Spinal cord (tissue), 9 donors: ENCODE measurements at regions not wholly inside any gene's neighbourhood (a gene's known extent, or its start where the extent isn't known, plus 50 kb on each side); places are given as distances from the start of the nearest gene placed in this dataset.

Source experiments
- DNase-seq, 6 donors: peaks; one replicate each; pipeline versions ENCODE4 v3.0.0 to v3.0.0-alpha.2; 2013 to 2015; ENCODE audit warnings: low spot score in 6 of 6, low read depth in 4 of 6
- H3K27ac ChIP-seq: one replicate; pipeline ENCODE4 v1.5.1; 2013; ENCODE audit warnings: low read depth, low read length, control low read depth
- H3K27me3 ChIP-seq: one replicate; pipeline ENCODE4 v1.6.1; 2013; ENCODE audit warnings: low read length; ENCODE audit not compliant: control insufficient read depth, insufficient read depth
- H3K36me3 ChIP-seq: one replicate; pipeline ENCODE4 v1.6.1; 2013; ENCODE audit warnings: low read length; ENCODE audit not compliant: control insufficient read depth, insufficient read depth
- H3K4me1 ChIP-seq: one replicate; pipeline ENCODE4 v1.6.1; 2013; ENCODE audit warnings: low read length; ENCODE audit not compliant: control insufficient read depth, insufficient read depth
- H3K4me3 ChIP-seq: one replicate; pipeline ENCODE4 v1.5.1; 2013; ENCODE audit warnings: low read depth, low read length, control low read depth
- H3K9me3 ChIP-seq: one replicate; pipeline ENCODE4 v1.6.1; 2013; ENCODE audit warnings: low read length; ENCODE audit not compliant: control insufficient read depth, insufficient read depth
- WGBS: methylation state at CpG from one replicate; pipeline ENCODE4 v1.1.5; 2013; ENCODE audit warnings: missing lambda C conversion rate; ENCODE audit not compliant: insufficient coverage; 5-methylcytosine and 5-hydroxymethylcytosine counted together
- donor health status: healthy.

- DNase-seq: no peak
- Histone ChIP-seq H3K27ac (no peak overlapping the region), H3K27me3 (no peaks in the 10 kb centered on the region), H3K4me3 (no peak overlapping the region), H3K4me1 (no peaks in the 10 kb centered on the region), H3K36me3 (no peaks in the 10 kb centered on the region), H3K9me3 (no peaks in the 10 kb centered on the region)
- 84% methylated on average over 5 of the region's 9 CpGs for WGBS
Observed at GRCh38 chr4:8730159-8730558, 137.6 kb downstream of the CPZ start.

DNA sequence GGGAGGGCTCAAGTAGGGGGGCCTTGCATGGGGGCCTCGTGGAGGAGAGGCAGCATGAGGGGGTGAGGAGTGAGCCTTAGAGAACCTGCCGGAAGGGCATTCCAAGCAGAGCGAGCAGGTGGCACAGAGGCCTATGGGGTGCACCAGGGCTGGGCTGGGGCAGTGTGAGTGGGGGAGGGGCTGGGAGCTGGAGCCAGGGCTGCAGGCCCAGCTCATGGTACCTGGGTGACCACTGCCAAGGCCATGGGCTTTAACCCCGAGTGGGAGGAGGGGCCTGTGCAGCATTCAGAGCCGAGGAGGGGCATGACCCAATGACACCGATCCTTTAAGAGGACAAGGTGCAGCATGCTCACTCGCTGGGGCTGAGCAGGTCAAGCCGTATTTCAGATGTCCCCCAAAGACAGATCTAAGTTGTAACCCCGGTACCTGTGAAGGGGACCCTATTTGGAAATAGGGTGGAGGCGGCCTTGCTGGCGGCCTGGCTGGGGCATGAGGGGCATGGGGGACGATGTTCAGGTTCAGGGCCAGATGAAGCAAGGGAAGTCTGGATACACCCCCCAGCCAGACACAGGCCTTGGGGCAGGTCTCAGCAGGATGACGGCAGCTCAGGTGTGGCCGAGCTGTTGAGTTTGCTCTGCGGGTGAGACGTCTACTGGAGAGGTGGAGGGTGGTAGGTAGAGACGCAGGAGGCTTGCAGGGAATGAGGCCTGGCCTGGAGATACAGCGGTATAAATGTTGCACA, 137.0 kb downstream of the CPZ start:
- no peak for DNase-seq
- H3K27me3 ChIP-seq: no peaks in the 10 kb centered on the region
- H3K4me3 ChIP-seq: no peak overlapping the region
- no peaks in the 10 kb centered on the region for H3K4me1 ChIP-seq
- no peaks in the 10 kb centered on the region for H3K9me3 ChIP-seq
- H3K27ac ChIP-seq: no peak overlapping the region
- 92% methylated on average over 18 of the region's 18 CpGs for WGBS
- no peaks in the 10 kb centered on the region for H3K36me3 ChIP-seq

DNA sequence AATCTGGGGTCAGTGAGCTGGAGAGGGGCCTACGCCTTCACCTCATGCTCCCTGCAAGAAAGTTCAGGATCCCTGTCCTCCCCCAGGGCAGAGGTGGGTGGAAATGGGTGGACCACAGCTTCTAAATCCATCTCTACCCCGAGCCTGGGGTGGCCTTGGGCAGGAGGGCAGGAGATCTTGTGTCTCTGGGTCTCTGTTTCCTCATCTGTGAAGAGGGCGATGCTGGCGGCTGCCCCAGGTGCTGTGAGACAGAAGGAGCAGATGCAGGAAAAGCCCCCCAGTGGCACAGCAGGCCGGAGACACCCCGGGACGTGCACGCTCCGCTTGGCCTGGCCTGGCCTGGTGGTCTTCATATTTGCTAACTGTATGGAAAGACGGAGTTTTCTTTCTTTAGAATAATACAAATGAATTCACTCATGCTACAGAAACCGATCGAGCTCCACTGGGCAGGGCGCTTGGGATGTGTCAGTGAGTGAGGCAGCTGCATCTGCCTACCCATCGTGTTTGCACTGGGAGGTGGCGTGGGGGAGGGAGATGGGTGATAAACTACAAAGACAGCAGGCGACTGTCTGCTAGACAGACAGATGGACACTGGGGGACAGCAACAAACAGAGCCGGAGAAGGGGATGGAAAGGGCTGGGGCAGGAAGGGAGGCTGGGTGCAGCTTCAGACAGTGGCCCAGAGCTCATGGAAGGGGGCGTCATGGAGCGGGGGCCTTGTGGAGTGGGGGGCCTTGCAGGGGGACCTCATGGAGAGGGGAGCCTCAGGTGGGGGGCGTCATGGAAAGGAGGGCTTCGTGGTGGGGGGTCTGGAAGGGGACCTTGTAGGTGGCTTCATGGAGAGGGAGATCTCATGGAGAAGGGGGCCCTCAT, 136.2 kb downstream of the CPZ start:
- Histone ChIP-seq H3K9me3 (no peaks in the 10 kb centered on the region), H3K27me3 (no peaks in the 10 kb centered on the region), H3K4me3 (no peak overlapping the region), H3K27ac (no peak overlapping the region), H3K36me3 (no peaks in the 10 kb centered on the region), H3K4me1 (no peaks in the 10 kb centered on the region)
- WGBS: 74% methylated on average over 12 of the region's 21 CpGs
- DNase-seq: no peak

GRCh38 chr4:8727546-8728510, 135.3 kb downstream of the CPZ start:
- no peak overlapping the region for H3K4me3 ChIP-seq
- DNase-seq: no peak
- no peaks in the 10 kb centered on the region for H3K9me3 ChIP-seq
- no peaks in the 10 kb centered on the region for H3K36me3 ChIP-seq
- 87% methylated on average over 16 of the region's 16 CpGs for WGBS
- no peak overlapping the region for H3K27ac ChIP-seq
- H3K27me3 ChIP-seq: no peaks in the 10 kb centered on the region
- H3K4me1 ChIP-seq: no peaks in the 10 kb centered on the region

GRCh38 chr4:8727131-8727530, 134.6 kb downstream of the CPZ start:
- 81% methylated on average over 10 of the region's 12 CpGs for WGBS
- H3K9me3 ChIP-seq: no peaks in the 10 kb centered on the region
- H3K27ac ChIP-seq: no peak overlapping the region
- H3K4me3 ChIP-seq: no peak overlapping the region
- H3K36me3 ChIP-seq: no peaks in the 10 kb centered on the region
- H3K4me1 ChIP-seq: no peaks in the 10 kb centered on the region
- no peak for DNase-seq
- no peaks in the 10 kb centered on the region for H3K27me3 ChIP-seq

GRCh38 chr4:8726344-8726851, 133.8 kb downstream of the CPZ start:
- WGBS: 61% methylated on average over 7 of the region's 9 CpGs
- no peaks in the 10 kb centered on the region for H3K9me3 ChIP-seq
- H3K27me3 ChIP-seq: no peaks in the 10 kb centered on the region
- no peak for DNase-seq
- no peaks in the 10 kb centered on the region for H3K36me3 ChIP-seq
- no peak overlapping the region for H3K4me3 ChIP-seq
- no peaks in the 10 kb centered on the region for H3K4me1 ChIP-seq
- no peak overlapping the region for H3K27ac ChIP-seq

- Histone ChIP-seq H3K9me3 (no peaks in the 10 kb centered on the region), H3K4me3 (no peak overlapping the region), H3K27me3 (no peaks in the 10 kb centered on the region), H3K36me3 (no peaks in the 10 kb centered on the region), H3K27ac (no peak overlapping the region), H3K4me1 (no peaks in the 10 kb centered on the region)
- DNase-seq: no peak
- WGBS: 83% methylated on average over 8 of the region's 10 CpGs
Observed at GRCh38 chr4:8725845-8726244, 133.3 kb downstream of the CPZ start.

DNA sequence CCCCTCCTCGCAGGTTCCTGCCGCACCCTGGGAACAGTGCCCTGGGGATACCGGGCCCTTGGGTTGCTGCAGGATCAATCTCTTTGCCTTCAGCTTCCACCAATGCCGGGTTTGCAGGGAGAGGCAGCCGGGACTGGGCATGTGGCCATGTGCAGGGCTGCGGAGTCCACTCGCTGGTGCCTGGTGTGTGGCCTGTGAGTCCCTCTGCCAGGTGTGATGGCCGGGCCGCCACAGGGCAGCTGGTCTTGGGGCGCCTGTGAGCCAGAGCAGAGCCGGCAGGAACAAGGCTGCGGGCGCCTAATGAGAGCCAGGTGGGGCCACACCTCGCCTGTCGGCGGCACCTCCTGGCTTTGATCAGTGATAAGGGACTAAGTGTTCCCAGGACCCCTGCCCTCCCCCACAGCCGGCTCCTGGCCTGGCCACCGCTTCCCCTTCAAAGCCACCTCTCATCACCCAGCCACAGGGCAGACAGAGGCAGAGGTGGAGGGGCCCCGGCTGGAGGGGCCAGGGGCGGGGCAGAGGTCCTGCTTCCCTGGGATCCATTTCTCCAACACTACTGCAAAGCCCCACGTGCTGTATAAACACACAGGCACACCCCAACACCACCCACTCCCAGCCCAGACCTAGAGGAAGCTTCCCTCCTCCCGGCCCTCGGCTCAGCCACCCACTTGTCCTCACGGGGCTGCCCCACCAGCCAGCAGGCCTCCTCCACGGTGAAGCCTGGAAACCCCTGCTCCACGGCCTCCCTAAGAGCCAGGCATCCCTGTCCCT, 132.7 kb downstream of the CPZ start:
- no peaks in the 10 kb centered on the region for H3K27me3 ChIP-seq
- no peak overlapping the region for H3K27ac ChIP-seq
- no peaks in the 10 kb centered on the region for H3K9me3 ChIP-seq
- H3K4me1 ChIP-seq: no peaks in the 10 kb centered on the region
- no peak for DNase-seq
- H3K4me3 ChIP-seq: no peak overlapping the region
- WGBS: 61% methylated on average over 25 of the region's 26 CpGs
- no peaks in the 10 kb centered on the region for H3K36me3 ChIP-seq
